ACC112 (cell line): ENCODE measurements at regions not wholly inside any gene's neighbourhood (a gene's known extent, or its start where the extent isn't known, plus 50 kb on each side); places are given as distances from the start of the nearest gene placed in this dataset.
"Not testable (repeated sequence)": the region's sequence is repeated elsewhere in the genome, so short reads cannot be mapped to it uniquely, and the experiment has no call there.

Experiments used
- H2AFZ ChIP-seq: fragments of 200-600 bp; sonication (generic); one replicate; pipeline ENCODE4 v1.6.0; 2017; ENCODE audit warnings: antibody characterized with exemption, low read length; ENCODE audit not compliant: unreplicated experiment
- H3K27ac ChIP-seq: fragments of 200-600 bp; sonication (generic); 2 replicates; pipeline ENCODE4 v1.5.1; 2014; ENCODE audit warnings: low read depth, mild to moderate bottlenecking, antibody characterized with exemption, low read length, moderate library complexity
- H3K27me3 ChIP-seq: fragments of 200-600 bp; sonication (generic); 2 replicates; pipeline ENCODE4 v1.6.1; 2014; ENCODE audit warnings: mild to moderate bottlenecking, antibody characterized with exemption, low read length, moderate library complexity, mixed read lengths; ENCODE audit not compliant: insufficient read depth
- H3K36me3 ChIP-seq: fragments of 200-600 bp; sonication (generic); 2 replicates; pipeline ENCODE4 v1.6.1; 2016; ENCODE audit warnings: mild to moderate bottlenecking, antibody characterized with exemption, low read length, moderate library complexity, mixed read lengths; ENCODE audit not compliant: insufficient read depth
- H3K4me1 ChIP-seq: fragments of 200-600 bp; sonication (generic); one replicate; pipeline ENCODE4 v1.6.1; 2016; ENCODE audit warnings: low read length, mixed read lengths; ENCODE audit not compliant: insufficient read depth, unreplicated experiment, control insufficient read depth
- H3K4me3 ChIP-seq: fragments of 200-600 bp; sonication (generic); 2 replicates; pipeline ENCODE4 v1.5.1; 2014; ENCODE audit warnings: mild to moderate bottlenecking, low read depth, low read length
- H3K79me2 ChIP-seq: fragments of 200-600 bp; sonication (generic); one replicate; pipeline ENCODE4 v1.6.0; 2016; ENCODE audit warnings: low read length; ENCODE audit not compliant: control insufficient read depth, unreplicated experiment, insufficient read depth

DNA sequence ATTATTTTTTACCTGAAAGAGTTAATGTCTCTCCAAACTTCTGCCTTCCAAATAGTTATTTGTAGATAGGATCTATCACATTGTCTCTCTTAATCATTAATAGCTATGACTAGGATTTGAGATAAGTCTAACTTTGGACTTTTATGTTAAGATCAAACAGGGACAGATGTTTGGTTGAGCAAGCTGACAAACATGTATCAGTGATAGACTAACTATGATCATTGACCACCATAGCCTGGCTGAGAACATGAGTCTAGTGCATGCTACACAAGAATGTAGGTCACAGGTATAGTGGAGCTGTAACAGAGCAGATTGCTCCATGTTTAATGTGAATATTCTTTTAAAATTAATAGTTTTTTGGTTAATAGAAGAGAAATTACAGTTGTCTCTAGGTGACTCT is 52.0 kb downstream of the SYT15B start:
- not testable (repeated sequence) for H3K36me3 ChIP-seq, H3K27ac ChIP-seq, H3K27me3 ChIP-seq, H3K4me3 ChIP-seq, H3K4me1 ChIP-seq, H2AFZ ChIP-seq, H3K79me2 ChIP-seq

DNA sequence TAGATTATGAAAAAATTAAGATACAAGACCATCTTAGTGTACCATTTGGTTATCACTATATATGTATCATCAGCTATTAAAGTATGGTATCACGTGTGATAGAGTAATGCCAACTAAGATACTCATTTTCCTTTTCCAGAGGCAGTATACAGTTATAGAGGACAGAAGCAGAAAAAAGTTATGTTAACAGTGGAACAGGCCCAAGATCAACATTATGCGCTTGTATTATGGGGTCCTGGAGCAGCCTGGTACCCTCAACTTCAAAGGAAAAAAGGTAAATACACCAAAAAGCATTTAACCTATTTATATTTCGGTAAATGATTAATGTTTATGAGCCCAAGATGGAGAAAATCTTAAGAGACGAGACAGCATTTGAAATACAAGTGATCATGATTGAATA is 52.9 kb downstream of the SYT15B start:
- H3K4me1 ChIP-seq, H3K27ac ChIP-seq, H3K79me2 ChIP-seq: not testable (repeated sequence)

DNA sequence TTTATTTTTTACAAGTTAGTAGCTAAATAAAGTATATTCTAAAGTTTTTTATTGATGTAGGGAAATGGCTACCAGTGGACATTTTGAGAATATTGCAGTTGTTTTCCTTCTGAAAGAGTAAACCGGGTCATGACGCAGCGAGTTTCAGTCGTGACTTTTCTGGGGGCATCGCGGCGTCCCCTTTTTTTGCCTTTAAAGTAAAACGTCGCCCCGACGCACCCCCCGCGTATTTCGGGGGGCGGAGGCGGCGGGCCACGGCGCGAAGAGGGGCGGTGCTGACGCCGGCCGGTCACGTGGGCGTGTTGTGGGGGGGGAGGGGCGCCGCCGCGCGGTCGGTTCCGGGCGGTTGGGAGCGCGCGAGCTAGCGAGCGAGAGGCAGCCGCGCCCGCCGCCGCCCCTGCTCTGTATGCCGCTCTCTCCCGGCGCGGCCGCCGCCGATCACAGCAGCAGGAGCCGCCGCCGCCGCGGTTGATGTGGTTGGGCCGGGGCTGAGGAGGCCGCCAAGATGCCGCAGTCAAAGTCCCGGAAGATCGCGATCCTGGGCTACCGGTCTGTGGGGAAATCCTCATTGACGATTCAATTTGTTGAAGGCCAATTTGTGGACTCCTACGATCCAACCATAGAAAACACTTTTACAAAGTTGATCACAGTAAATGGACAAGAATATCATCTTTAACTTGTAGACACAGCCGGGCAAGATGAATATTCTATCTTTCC is 57.5 kb downstream of the SYT15B start:
- not testable (repeated sequence) for H2AFZ ChIP-seq, H3K27me3 ChIP-seq, H3K79me2 ChIP-seq, H3K4me1 ChIP-seq, H3K36me3 ChIP-seq
- peak overlapping the region; percentile 52 for H3K27ac ChIP-seq
- peak overlapping the region; percentile 66 for H3K4me3 ChIP-seq

More for the DNA sequence above, 52.9 kb downstream of the SYT15B start:
- not testable (repeated sequence) for H3K27me3 ChIP-seq, H3K36me3 ChIP-seq, H3K4me3 ChIP-seq, H2AFZ ChIP-seq

DNA sequence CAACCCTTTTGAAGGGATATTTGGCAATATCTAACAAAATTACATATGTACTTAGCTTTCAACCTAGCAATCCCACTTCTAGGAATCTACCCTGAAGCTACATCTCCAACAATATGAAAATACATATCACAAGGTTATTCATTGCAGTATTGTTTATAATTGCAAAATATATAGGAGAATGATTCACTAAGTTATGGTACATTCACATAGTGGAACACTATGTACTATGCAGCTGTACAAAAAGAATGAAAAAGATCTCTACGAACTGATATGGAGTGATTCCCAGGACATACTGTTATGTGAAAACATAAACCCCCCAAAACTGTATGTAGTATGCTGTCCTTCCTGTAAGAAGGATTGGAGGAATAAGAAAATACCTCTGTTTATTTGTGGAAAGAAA is 62.1 kb downstream of the SYT15B start:
- Histone ChIP-seq H2AFZ (peak overlapping the region; percentile 60), H3K27ac (peak overlapping the region; percentile 86)
- H3K4me3 ChIP-seq, H3K79me2 ChIP-seq, H3K4me1 ChIP-seq, H3K27me3 ChIP-seq, H3K36me3 ChIP-seq: not testable (repeated sequence)

DNA sequence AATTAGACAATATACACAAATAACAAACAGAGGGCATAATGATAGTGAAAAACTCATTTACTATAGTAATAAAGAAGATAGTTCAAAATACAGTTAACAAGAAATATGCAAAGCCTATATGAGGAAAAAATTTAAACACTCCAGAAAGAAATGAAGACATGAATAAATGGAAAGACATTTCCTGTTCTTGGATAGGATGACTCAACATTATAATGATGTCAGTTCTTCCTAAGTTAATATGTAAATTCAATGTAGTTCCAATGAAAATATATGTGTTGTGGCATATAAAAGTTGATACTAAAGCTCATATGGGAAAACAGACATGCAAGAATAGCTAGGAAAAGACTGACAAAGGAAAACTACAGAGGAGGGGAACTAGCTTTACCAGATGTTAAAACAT is 63.5 kb downstream of the SYT15B start:
- not testable (repeated sequence) for H3K79me2 ChIP-seq, H3K36me3 ChIP-seq, H3K4me3 ChIP-seq, H3K4me1 ChIP-seq, H3K27me3 ChIP-seq, H2AFZ ChIP-seq
- peak overlapping the region; percentile 86 for H3K27ac ChIP-seq

DNA sequence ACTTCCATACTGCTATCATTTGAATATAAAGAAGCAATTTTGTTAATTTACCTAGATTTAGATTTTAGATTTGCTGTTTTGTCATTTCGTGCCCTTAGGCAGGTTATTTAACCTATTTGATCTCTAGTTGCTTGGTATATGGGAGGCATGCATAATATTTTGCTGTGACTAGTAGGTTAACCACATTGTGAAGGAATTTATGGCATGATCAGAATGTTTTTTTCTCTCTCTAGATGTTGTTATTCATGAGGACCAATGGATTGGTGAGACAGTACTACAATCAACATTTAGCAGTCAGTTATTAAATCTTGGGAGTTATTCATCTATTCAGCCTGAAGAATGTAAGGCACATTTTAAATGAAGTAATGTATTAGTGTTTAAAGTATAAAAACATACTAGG is 67.2 kb downstream of the SYT15B start:
- peak overlapping the region; percentile 60 for H3K27ac ChIP-seq
- H3K4me1 ChIP-seq, H3K79me2 ChIP-seq, H3K27me3 ChIP-seq, H3K4me3 ChIP-seq, H2AFZ ChIP-seq, H3K36me3 ChIP-seq: not testable (repeated sequence)

DNA sequence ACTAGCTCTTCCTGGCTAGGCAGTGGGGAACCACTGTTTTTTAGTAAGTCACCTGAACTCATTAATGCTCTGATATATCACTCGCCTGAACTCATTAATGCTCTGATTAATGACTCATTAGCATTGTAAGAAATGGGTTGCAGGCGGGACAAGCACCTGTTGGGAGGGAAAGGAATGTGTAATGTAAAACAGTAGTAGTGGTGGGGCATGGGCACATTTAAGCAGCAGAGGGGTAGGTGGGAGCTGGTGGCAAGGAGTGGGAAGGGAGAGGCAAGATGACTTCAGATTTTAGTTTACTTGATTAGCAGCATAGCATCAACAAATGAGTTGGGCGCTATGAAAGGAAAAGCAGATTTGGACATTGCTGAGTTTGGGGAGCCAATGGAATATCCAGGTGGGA is 68.2 kb downstream of the SYT15B start:
- H3K27me3 ChIP-seq, H3K4me3 ChIP-seq, H2AFZ ChIP-seq, H3K27ac ChIP-seq, H3K36me3 ChIP-seq, H3K79me2 ChIP-seq, H3K4me1 ChIP-seq: not testable (repeated sequence)

DNA sequence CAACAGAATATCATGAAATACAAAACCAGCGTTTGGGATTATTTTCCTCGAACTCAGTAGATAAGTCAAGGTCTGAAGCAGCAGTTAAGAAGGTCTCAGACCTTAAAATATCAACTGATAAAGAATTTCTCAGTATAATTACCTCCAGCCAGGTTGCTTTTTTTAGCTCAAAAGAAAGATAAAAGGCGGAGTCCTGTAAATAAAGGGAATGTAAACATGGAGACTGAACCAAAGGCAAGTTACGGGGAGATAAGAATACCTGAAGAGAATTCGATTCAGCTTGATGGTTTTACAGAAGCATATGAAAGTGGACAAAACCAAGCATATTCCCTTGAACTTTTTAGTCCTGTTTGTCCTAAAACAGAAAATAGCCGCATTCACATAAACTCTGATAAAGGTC is 73.1 kb downstream of the SYT15B start:
- not testable (repeated sequence) for H3K36me3 ChIP-seq, H3K79me2 ChIP-seq, H3K4me1 ChIP-seq, H3K4me3 ChIP-seq, H3K27me3 ChIP-seq, H3K27ac ChIP-seq, H2AFZ ChIP-seq

DNA sequence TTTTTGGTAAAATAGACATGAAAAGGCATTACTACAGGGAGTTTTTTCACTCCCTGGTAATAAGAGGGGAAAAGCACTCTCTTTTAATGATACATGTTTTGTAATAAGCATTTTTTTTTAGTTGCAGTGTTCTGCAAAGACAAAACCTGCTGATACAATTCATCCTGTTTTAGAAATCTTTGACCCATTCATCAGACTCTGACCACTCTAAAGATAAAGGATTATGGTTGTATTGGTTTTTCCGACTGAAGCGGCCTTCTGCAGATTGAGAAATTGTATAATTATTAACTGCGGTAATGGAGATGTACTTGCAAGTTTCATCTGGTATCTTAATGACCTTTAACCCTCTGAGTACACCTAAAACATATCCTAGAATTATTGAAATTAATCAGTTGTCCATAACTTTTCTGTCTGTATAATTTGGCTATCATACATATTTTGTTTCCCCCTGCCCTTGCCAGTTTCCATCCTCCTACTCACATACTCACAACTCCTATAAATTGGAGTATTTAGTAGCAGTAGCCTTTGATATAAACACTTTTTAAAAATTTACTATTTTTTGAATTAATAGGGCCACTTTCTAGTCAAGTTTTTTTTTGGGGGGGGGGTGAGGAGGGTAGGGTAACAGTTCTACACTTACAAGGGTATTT is 79.4 kb downstream of the SYT15B start:
- H3K79me2 ChIP-seq, H3K36me3 ChIP-seq, H2AFZ ChIP-seq, H3K4me1 ChIP-seq, H3K27ac ChIP-seq, H3K4me3 ChIP-seq, H3K27me3 ChIP-seq: not testable (repeated sequence)

DNA sequence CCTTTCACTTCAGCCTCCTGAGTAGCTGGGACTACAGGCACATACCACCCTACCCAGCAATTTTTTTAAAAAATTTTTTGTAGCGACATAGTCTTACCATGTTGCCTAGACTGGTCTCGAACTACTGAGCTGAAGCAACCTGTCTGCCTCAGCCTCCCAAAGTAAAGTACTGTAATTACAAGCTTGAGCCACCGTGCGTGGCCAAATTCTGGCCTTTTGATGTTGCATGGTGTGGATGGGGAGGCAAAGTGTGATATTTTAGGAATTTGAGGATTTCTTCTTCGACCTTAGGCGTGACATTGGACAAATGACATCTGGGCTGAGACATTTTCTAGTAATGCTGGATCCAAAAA is 81.8 kb downstream of the SYT15B start:
- not testable (repeated sequence) for H3K27ac ChIP-seq, H3K79me2 ChIP-seq, H2AFZ ChIP-seq, H3K27me3 ChIP-seq, H3K4me3 ChIP-seq, H3K36me3 ChIP-seq, H3K4me1 ChIP-seq

DNA sequence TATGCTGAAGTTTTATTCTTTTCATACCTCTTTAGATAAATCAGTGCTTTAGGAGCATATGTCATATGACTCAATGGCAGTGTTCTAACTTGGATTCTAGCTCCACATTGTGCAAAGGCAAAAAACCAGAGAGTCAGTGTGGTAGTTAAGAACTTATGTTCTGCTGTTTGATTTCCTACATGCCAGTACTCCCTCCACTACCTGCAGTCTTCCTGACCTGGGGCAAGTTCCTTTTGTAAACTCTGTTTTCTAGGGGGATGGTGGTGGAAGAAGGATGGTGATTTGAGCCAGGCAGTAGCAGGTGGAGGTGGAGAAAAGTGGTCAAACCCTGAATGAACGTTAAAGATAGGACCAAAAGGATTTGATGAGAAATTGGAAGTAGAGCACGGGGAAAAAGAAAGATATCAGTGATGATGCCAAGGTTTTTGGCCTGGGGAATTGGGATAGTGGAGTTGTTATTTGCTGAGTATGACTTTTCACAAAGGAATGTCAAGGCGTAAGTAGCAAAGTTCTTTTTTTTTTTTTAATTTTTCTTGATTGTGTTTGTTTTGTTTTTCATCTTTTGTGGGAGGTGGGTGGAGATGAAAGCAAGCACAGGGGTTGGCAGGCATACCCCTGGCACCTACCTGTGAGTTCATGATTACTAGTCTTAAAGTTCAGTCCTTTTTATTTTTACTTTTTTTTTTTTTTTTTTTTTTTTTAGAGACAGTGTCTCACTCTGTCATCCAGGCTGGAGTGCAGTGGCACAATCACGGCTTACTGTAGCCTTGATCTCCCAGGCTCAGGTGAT is 82.3 kb downstream of the SYT15B start:
- H3K36me3 ChIP-seq, H3K4me3 ChIP-seq, H3K27ac ChIP-seq, H3K79me2 ChIP-seq, H3K27me3 ChIP-seq, H3K4me1 ChIP-seq, H2AFZ ChIP-seq: not testable (repeated sequence)
